AG04450 (cell line): ENCODE measurements at regions not wholly inside any gene's neighbourhood (a gene's known extent, or its start where the extent isn't known, plus 50 kb on each side); places are given as distances from the start of the nearest gene placed in this dataset.

Source experiments
- CTCF ChIA-PET: fragments of 300-600, 350-600 bp; formaldehyde crosslinking; extraction: SDS; loops from one replicate; lab custom pipeline; 2022; ENCODE audit warnings: antibody characterized with exemption, inconsistent platforms; lab: Charles Lee
- POLR2A ChIA-PET: fragments of 350-600 bp; formaldehyde crosslinking; extraction: SDS; loops from one replicate; lab custom pipeline; 2021; ENCODE audit warnings: antibody characterized with exemption, inconsistent platforms; lab: Yijun Ruan, JAX
- DNase-seq: peaks from one replicate; pipeline ENCODE4 v3.0.0-alpha.2; 2011; ENCODE audit warnings: low read depth, low spot score
- H3K27ac ChIP-seq: one replicate; pipeline ENCODE4 v1.5.1; 2012; ENCODE audit warnings: low read depth, low read length, control low read depth
- H3K27me3 ChIP-seq: one replicate; pipeline ENCODE4 v1.6.0; 2012; ENCODE audit warnings: low read length; ENCODE audit not compliant: control insufficient read depth, insufficient read depth
- H3K4me3 ChIP-seq: 2 replicates; pipeline ENCODE4 v1.5.1; 2011; ENCODE audit warnings: mild to moderate bottlenecking, low read depth, low read length, control low read depth
- H3K9me3 ChIP-seq: 2 replicates; pipeline ENCODE4 v1.5.1; 2012; ENCODE audit warnings: low read length; ENCODE audit not compliant: control insufficient read depth, insufficient read depth
- TF ChIP-seq, protein P1 (sequence below): IDR thresholded peaks from 2 replicates; pipeline ENCODE4 v1.5.1; 2011; ENCODE audit warnings: low read depth, low read length, control low read depth, inconsistent platforms

GRCh38 chr6:47413752-47414422 lies 63.7 kb upstream of the CD2AP start:
- Histone ChIP-seq H3K27me3 (no peaks in the 10 kb centered on the region), H3K4me3 (peak overlapping the region; percentile 49), H3K27ac (no peak overlapping the region), H3K9me3 (no peaks in the 10 kb centered on the region)
- ChIA-PET CTCF (interaction anchor here (0.6 to 4.0 kb wide), 26 partner anchors 9 to 565 kb away, joined by 3 to 53 read pairs (median 4); partner anchors contain the start of genes CD2AP and OPN5), POLR2A (no interaction called here)
- TF ChIP-seq, protein P1, sequence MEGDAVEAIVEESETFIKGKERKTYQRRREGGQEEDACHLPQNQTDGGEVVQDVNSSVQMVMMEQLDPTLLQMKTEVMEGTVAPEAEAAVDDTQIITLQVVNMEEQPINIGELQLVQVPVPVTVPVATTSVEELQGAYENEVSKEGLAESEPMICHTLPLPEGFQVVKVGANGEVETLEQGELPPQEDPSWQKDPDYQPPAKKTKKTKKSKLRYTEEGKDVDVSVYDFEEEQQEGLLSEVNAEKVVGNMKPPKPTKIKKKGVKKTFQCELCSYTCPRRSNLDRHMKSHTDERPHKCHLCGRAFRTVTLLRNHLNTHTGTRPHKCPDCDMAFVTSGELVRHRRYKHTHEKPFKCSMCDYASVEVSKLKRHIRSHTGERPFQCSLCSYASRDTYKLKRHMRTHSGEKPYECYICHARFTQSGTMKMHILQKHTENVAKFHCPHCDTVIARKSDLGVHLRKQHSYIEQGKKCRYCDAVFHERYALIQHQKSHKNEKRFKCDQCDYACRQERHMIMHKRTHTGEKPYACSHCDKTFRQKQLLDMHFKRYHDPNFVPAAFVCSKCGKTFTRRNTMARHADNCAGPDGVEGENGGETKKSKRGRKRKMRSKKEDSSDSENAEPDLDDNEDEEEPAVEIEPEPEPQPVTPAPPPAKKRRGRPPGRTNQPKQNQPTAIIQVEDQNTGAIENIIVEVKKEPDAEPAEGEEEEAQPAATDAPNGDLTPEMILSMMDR: peak; percentile 93
- DNase-seq: peak; percentile 23

DNA sequence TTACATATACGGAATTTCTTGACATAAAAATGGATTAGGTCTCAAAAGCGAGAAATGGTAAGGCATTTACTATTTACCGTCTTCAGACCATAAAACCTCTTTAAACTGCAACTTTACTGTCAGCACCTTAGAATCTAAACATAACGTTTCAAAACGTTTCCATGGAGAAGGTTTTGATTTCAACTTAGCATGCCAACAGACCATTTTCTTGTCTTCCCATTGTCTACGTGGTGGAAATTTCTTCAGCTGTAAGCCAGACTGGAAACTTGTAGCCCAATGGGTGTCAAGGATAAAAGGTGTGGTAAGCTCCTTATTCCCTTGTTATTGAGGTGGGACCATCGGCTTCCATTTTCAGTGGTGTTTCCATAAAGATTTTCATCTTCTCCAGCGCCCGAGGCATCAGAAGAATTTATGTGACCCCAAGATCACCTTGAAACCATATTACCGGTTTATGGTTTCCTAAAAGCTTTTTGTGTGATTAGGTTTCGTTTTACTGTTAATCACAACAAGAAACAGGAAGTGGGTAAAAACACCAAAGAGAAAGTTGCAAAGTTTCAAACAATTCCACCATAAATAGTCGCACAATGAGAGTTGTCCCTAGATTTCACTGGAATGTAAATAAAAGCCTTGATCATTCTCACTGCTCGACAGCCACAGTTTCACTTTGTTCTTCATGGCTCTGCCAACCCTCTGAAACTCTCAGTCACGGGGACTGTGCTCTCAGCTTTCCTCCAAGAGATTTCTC lies 63.0 kb upstream of the CD2AP start:
- no peak for DNase-seq
- TF ChIP-seq, protein P1: no peak
- POLR2A ChIA-PET: no interaction called here
- Histone ChIP-seq H3K9me3 (no peaks in the 10 kb centered on the region), H3K4me3 (peak overlapping the region; percentile 49), H3K27me3 (no peaks in the 10 kb centered on the region), H3K27ac (peak overlapping the region; percentile 25)
- CTCF ChIA-PET: interaction anchor here (0.7 to 4.0 kb wide), 20 partner anchors 8 to 566 kb away, joined by 3 to 53 read pairs (median 4); partner anchors contain the start of genes CD2AP and OPN5

GRCh38 chr6:47416396-47417345 lies 60.9 kb upstream of the CD2AP start:
- Histone ChIP-seq H3K9me3 (no peaks in the 10 kb centered on the region), H3K27me3 (no peaks in the 10 kb centered on the region), H3K4me3 (no peak overlapping the region), H3K27ac (no peak overlapping the region)
- no peak for DNase-seq
- ChIA-PET CTCF (no interaction called here), POLR2A (no interaction called here)
- TF ChIP-seq, protein P1: no peak

DNA sequence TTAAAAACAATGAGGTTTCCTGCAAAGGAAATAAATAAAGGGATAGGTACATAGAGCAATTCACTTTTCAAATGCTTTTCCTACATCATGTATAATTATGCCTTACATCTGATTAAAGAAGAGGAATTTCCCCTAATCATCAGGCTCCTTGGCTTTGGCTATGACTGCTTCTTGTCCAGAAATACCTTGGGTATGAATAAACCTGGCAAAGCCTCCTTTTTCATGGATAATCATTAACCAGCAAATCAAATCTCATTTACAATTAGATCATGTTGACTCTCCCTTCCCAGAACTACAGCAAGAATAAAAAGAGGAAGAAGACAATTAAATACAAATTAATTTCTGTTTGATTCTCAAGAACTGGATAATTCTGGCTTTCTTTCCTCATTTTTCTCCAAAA lies 58.0 kb upstream of the CD2AP start:
- CTCF ChIA-PET: interaction anchor here (1.3 to 1.4 kb wide), 3 partner anchors 8 to 361 kb away, joined by 3 to 6 read pairs (median 6); no protein-coding TSS in a partner anchor
- Histone ChIP-seq H3K27ac (no peak overlapping the region), H3K4me3 (no peak overlapping the region), H3K27me3 (no peaks in the 10 kb centered on the region), H3K9me3 (no peaks in the 10 kb centered on the region)
- POLR2A ChIA-PET: no interaction called here
- TF ChIP-seq, protein P1: no peak
- no peak for DNase-seq
